HPDE6-E6E7 (cell line): ENCODE measurements at regions not wholly inside any gene's neighbourhood (a gene's known extent, or its start where the extent isn't known, plus 50 kb on each side); places are given as distances from the start of the nearest gene placed in this dataset.

Experiments used
- DNase-seq: peaks from one replicate; pipeline ENCODE4 v3.0.0; 2011; ENCODE audit warnings: missing footprints; ENCODE audit errors: extremely low spot score

GRCh38 chr5:25849270-25849669 lies 1189.1 kb downstream of the CDH9 start:
- DNase-seq: no peak

GRCh38 chr5:25823330-25823873 lies 1178.6 kb upstream of the CDH10 start:
- no peak for DNase-seq
